ENCODE measurements at regions not wholly inside any gene's neighbourhood (a gene's known extent, or its start where the extent isn't known, plus 50 kb on each side); places are given as distances from the start of the nearest gene placed in this dataset.

GRCh38 chr12:88801227-88802095 is 221.2 kb upstream of the KITLG start:
- H3K36me3 Mint-ChIP-seq = no peaks in the 10 kb centered on the region
- no peaks in the 10 kb centered on the region for H3K4me1 Mint-ChIP-seq
- peaks cover 2% of the 10 kb centered on the region for H3K9me3 Mint-ChIP-seq
- H3K4me3 Mint-ChIP-seq = no peak overlapping the region
- H3K27ac Mint-ChIP-seq = no peak overlapping the region
- H3K27me3 Mint-ChIP-seq = no peaks in the 10 kb centered on the region
- no peak for DNase-seq

GRCh38 chr12:88793096-88793495 is 212.8 kb upstream of the KITLG start:
- H3K4me3 Mint-ChIP-seq = no peak overlapping the region
- no peaks in the 10 kb centered on the region for H3K27me3 Mint-ChIP-seq
- H3K36me3 Mint-ChIP-seq = no peaks in the 10 kb centered on the region
- peaks cover 11% of the 10 kb centered on the region for H3K9me3 Mint-ChIP-seq
- H3K4me1 Mint-ChIP-seq = no peaks in the 10 kb centered on the region
- no peak overlapping the region for H3K27ac Mint-ChIP-seq
- no peak for DNase-seq

- H3K9me3 Mint-ChIP-seq = peaks cover 11% of the 10 kb centered on the region
- no peak overlapping the region for H3K4me3 Mint-ChIP-seq
- no peak overlapping the region for H3K27ac Mint-ChIP-seq
- H3K36me3 Mint-ChIP-seq = no peaks in the 10 kb centered on the region
- H3K27me3 Mint-ChIP-seq = no peaks in the 10 kb centered on the region
- DNase-seq = no peak
- no peaks in the 10 kb centered on the region for H3K4me1 Mint-ChIP-seq
Measured at GRCh38 chr12:88790231-88790630, 210.0 kb upstream of the KITLG start.

- H3K36me3 Mint-ChIP-seq = no peaks in the 10 kb centered on the region
- peaks cover 5% of the 10 kb centered on the region for H3K9me3 Mint-ChIP-seq
- no peak for DNase-seq
- H3K4me1 Mint-ChIP-seq = no peaks in the 10 kb centered on the region
- no peak overlapping the region for H3K27ac Mint-ChIP-seq
- H3K27me3 Mint-ChIP-seq = no peaks in the 10 kb centered on the region
- H3K4me3 Mint-ChIP-seq = no peak overlapping the region
Measured at GRCh38 chr12:88784166-88784565, 203.9 kb upstream of the KITLG start.

GRCh38 chr12:88782351-88782750 is 202.1 kb upstream of the KITLG start:
- Mint-ChIP-seq H3K4me1 (no peaks in the 10 kb centered on the region), H3K4me3 (no peak overlapping the region), H3K27ac (no peak overlapping the region), H3K27me3 (no peaks in the 10 kb centered on the region), H3K9me3 (peaks cover 3% of the 10 kb centered on the region), H3K36me3 (no peaks in the 10 kb centered on the region)
- no peak for DNase-seq

GRCh38 chr12:88781909-88782308 is 201.6 kb upstream of the KITLG start:
- H3K4me3 Mint-ChIP-seq = no peak overlapping the region
- DNase-seq = no peak
- no peaks in the 10 kb centered on the region for H3K27me3 Mint-ChIP-seq
- H3K4me1 Mint-ChIP-seq = no peaks in the 10 kb centered on the region
- peaks cover 3% of the 10 kb centered on the region for H3K9me3 Mint-ChIP-seq
- H3K36me3 Mint-ChIP-seq = no peaks in the 10 kb centered on the region
- no peak overlapping the region for H3K27ac Mint-ChIP-seq

GRCh38 chr12:88778064-88778463 is 197.8 kb upstream of the KITLG start:
- Mint-ChIP-seq H3K9me3 (peaks cover 3% of the 10 kb centered on the region), H3K27ac (no peak overlapping the region), H3K27me3 (no peaks in the 10 kb centered on the region), H3K4me1 (no peaks in the 10 kb centered on the region), H3K4me3 (no peak overlapping the region), H3K36me3 (no peaks in the 10 kb centered on the region)
- DNase-seq = no peak

GRCh38 chr12:88775742-88776151 is 195.5 kb upstream of the KITLG start:
- H3K27me3 Mint-ChIP-seq = no peaks in the 10 kb centered on the region
- no peak overlapping the region for H3K27ac Mint-ChIP-seq
- no peaks in the 10 kb centered on the region for H3K4me1 Mint-ChIP-seq
- no peak for DNase-seq
- no peak overlapping the region for H3K4me3 Mint-ChIP-seq
- peaks cover 5% of the 10 kb centered on the region for H3K9me3 Mint-ChIP-seq
- H3K36me3 Mint-ChIP-seq = no peaks in the 10 kb centered on the region

GRCh38 chr12:88767699-88768098 is 187.4 kb upstream of the KITLG start:
- no peak for DNase-seq
- Mint-ChIP-seq H3K27me3 (no peaks in the 10 kb centered on the region), H3K9me3 (peaks cover 4% of the 10 kb centered on the region), H3K4me3 (no peak overlapping the region), H3K4me1 (no peaks in the 10 kb centered on the region), H3K36me3 (no peaks in the 10 kb centered on the region), H3K27ac (no peak overlapping the region)

GRCh38 chr12:88764781-88765480 is 184.7 kb upstream of the KITLG start:
- H3K4me3 Mint-ChIP-seq = no peak overlapping the region
- no peaks in the 10 kb centered on the region for H3K36me3 Mint-ChIP-seq
- no peak overlapping the region for H3K27ac Mint-ChIP-seq
- no peaks in the 10 kb centered on the region for H3K27me3 Mint-ChIP-seq
- no peak for DNase-seq
- H3K4me1 Mint-ChIP-seq = no peaks in the 10 kb centered on the region
- H3K9me3 Mint-ChIP-seq = peaks cover 3% of the 10 kb centered on the region

GRCh38 chr12:88763536-88764100 is 183.3 kb upstream of the KITLG start:
- Mint-ChIP-seq H3K9me3 (peaks cover 3% of the 10 kb centered on the region), H3K4me3 (no peak overlapping the region), H3K36me3 (no peaks in the 10 kb centered on the region), H3K4me1 (no peaks in the 10 kb centered on the region), H3K27ac (no peak overlapping the region), H3K27me3 (no peaks in the 10 kb centered on the region)
- no peak for DNase-seq

- Mint-ChIP-seq H3K4me3 (no peak overlapping the region), H3K9me3 (peaks cover 1% of the 10 kb centered on the region), H3K36me3 (no peaks in the 10 kb centered on the region), H3K27me3 (no peaks in the 10 kb centered on the region), H3K27ac (no peak overlapping the region), H3K4me1 (no peaks in the 10 kb centered on the region)
- no peak for DNase-seq
Measured at GRCh38 chr12:88758176-88758575, 177.9 kb upstream of the KITLG start.

GRCh38 chr12:88756917-88757316 is 176.6 kb upstream of the KITLG start:
- H3K36me3 Mint-ChIP-seq = no peaks in the 10 kb centered on the region
- no peak overlapping the region for H3K27ac Mint-ChIP-seq
- DNase-seq = no peak
- no peak overlapping the region for H3K4me3 Mint-ChIP-seq
- no peaks in the 10 kb centered on the region for H3K4me1 Mint-ChIP-seq
- H3K27me3 Mint-ChIP-seq = no peaks in the 10 kb centered on the region
- H3K9me3 Mint-ChIP-seq = no peaks in the 10 kb centered on the region

- no peaks in the 10 kb centered on the region for H3K4me1 Mint-ChIP-seq
- no peak overlapping the region for H3K27ac Mint-ChIP-seq
- no peaks in the 10 kb centered on the region for H3K36me3 Mint-ChIP-seq
- no peaks in the 10 kb centered on the region for H3K27me3 Mint-ChIP-seq
- H3K9me3 Mint-ChIP-seq = no peaks in the 10 kb centered on the region
- no peak for DNase-seq
- H3K4me3 Mint-ChIP-seq = no peak overlapping the region
Measured at GRCh38 chr12:88756153-88756552, 175.9 kb upstream of the KITLG start.

GRCh38 chr12:88753707-88754106 is 173.4 kb upstream of the KITLG start:
- Mint-ChIP-seq H3K36me3 (no peaks in the 10 kb centered on the region), H3K27ac (no peak overlapping the region), H3K9me3 (no peaks in the 10 kb centered on the region), H3K27me3 (no peaks in the 10 kb centered on the region), H3K4me3 (no peak overlapping the region), H3K4me1 (no peaks in the 10 kb centered on the region)
- no peak for DNase-seq
